ENCODE measurements at regions not wholly inside any gene's neighbourhood (a gene's known extent, or its start where the extent isn't known, plus 50 kb on each side); places are given as distances from the start of the nearest gene placed in this dataset.

GRCh38 chr2:221270806-221271205 lies 301.3 kb downstream of the EPHA4 start:
- H3K4me3 Mint-ChIP-seq = no peak overlapping the region
- H3K9me3 Mint-ChIP-seq = no peaks in the 10 kb centered on the region
- H3K4me1 Mint-ChIP-seq = peaks cover 3% of the 10 kb centered on the region
- H3K27me3 Mint-ChIP-seq = peaks cover 9% of the 10 kb centered on the region
- no peak overlapping the region for H3K27ac Mint-ChIP-seq
- ATAC-seq (replicated peaks) = no peak
- H3K36me3 Mint-ChIP-seq (ENCODE audit: low read depth) = no peaks in the 10 kb centered on the region

DNA sequence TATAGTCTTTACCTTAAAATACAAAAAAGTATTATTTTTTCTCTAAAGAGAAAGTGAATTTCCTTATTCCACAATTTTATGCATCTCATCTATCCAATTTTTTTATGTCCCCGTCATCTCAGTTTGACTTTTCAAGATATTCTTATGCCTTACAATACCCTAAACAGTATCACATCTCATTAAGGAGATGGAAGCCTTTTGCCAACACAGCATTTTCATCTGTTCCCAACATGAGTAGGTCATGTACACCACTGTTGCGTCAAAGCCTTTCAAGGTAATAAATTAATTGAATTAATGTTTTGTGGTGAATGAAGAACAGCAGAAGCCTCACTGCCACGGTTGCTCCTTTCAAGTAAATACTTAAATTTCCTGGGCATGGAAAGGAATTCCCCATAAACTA lies 299.4 kb downstream of the EPHA4 start:
- no peak for ATAC-seq (replicated peaks)
- Mint-ChIP-seq H3K4me3 (no peak overlapping the region), H3K4me1 (peaks cover 3% of the 10 kb centered on the region), H3K27me3 (peaks cover 9% of the 10 kb centered on the region), H3K27ac (no peak overlapping the region), H3K36me3 (ENCODE audit: low read depth) (no peaks in the 10 kb centered on the region), H3K9me3 (no peaks in the 10 kb centered on the region)

- Mint-ChIP-seq H3K27me3 (peaks cover 4% of the 10 kb centered on the region), H3K4me3 (no peak overlapping the region), H3K9me3 (no peaks in the 10 kb centered on the region), H3K27ac (no peak overlapping the region), H3K36me3 (ENCODE audit: low read depth) (no peaks in the 10 kb centered on the region), H3K4me1 (peaks cover 3% of the 10 kb centered on the region)
- no peak for ATAC-seq (replicated peaks)
Observed at GRCh38 chr2:221276033-221276432, 296.1 kb downstream of the EPHA4 start.

- Mint-ChIP-seq H3K27me3 (no peaks in the 10 kb centered on the region), H3K9me3 (no peaks in the 10 kb centered on the region), H3K4me1 (no peaks in the 10 kb centered on the region), H3K27ac (no peak overlapping the region), H3K36me3 (ENCODE audit: low read depth) (no peaks in the 10 kb centered on the region), H3K4me3 (no peak overlapping the region)
- no peak for ATAC-seq (replicated peaks)
Observed at GRCh38 chr2:221276601-221277000, 295.5 kb downstream of the EPHA4 start.

DNA sequence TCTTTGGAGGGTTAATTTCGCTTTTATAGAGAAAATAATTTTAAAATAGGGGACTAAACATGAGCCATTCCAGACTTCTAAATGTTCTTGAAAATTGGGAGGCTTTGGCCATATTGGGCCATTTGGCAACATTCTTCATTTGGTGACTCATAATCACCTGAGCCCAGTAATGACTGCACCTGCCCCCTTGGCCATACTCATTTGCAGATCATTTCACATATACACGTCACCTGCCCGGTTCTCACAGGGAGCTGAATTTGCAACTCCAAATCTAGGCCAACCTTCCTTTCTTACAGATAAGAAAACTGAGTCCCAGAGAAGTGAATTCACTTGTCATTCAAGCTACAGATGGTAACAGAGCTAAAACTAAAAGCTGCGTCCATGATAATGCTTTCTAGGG lies 289.7 kb downstream of the EPHA4 start:
- Mint-ChIP-seq H3K4me1 (no peaks in the 10 kb centered on the region), H3K36me3 (ENCODE audit: low read depth) (no peaks in the 10 kb centered on the region), H3K27me3 (peaks cover 10% of the 10 kb centered on the region), H3K4me3 (no peak overlapping the region), H3K9me3 (no peaks in the 10 kb centered on the region), H3K27ac (no peak overlapping the region)
- no peak for ATAC-seq (replicated peaks)

DNA sequence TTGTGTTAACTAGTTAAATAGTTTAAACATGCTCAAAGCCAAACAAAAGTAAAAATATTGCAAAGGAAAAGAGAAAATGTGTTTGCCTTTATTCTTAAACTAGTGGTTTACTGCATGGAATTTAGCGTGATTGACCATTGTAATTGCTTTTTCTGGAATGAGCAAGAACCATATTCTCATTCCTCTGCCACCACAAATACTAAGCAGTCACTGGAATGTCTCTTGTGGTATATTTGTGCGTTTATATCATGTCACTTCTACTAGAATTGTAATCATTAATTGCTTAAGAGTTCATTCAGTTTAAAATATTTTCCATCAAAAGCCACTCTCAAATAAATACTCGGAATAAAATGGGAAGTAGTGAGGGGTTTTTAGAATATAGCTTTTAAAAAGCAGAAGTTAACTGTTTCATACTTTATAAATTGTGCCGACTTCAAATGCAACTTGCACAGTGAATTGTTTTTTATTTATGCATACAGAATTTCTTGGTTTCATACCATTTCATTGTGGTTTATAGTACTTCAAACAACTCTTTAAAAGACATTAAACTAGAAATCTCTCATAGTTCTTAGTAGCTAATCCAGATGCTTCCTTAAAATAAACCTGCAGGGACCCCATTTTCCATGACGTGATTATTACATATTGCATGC lies 288.1 kb downstream of the EPHA4 start:
- Mint-ChIP-seq H3K27ac (no peak overlapping the region), H3K9me3 (no peaks in the 10 kb centered on the region), H3K4me1 (no peaks in the 10 kb centered on the region), H3K36me3 (ENCODE audit: low read depth) (no peaks in the 10 kb centered on the region), H3K4me3 (no peak overlapping the region), H3K27me3 (peaks cover 10% of the 10 kb centered on the region)
- ATAC-seq (replicated peaks) = no peak

DNA sequence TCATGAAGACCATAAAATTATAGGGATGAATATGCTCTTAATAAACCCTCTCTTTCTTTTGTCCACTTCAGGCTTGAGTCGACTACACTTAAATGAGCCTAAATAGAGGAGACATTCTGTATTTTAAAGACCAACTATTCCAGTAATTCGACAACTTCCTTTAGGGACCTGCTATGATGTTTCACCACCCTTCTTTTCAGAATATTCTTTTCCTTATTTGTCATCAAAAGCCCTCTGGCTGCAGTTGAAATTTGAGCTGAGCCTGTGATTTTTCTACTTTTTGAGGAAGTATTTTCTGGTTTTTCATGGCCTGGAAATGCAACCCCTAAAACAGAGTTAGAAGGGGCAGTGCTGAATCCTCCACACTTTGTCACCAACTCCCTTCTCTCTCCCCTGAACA lies 287.0 kb downstream of the EPHA4 start:
- Mint-ChIP-seq H3K36me3 (ENCODE audit: low read depth) (no peaks in the 10 kb centered on the region), H3K27me3 (peaks cover 10% of the 10 kb centered on the region), H3K9me3 (no peaks in the 10 kb centered on the region), H3K4me3 (no peak overlapping the region), H3K4me1 (no peaks in the 10 kb centered on the region), H3K27ac (no peak overlapping the region)
- no peak for ATAC-seq (replicated peaks)

GRCh38 chr2:221286406-221286805 lies 285.7 kb downstream of the EPHA4 start:
- Mint-ChIP-seq H3K4me1 (no peaks in the 10 kb centered on the region), H3K36me3 (ENCODE audit: low read depth) (no peaks in the 10 kb centered on the region), H3K9me3 (no peaks in the 10 kb centered on the region)

DNA sequence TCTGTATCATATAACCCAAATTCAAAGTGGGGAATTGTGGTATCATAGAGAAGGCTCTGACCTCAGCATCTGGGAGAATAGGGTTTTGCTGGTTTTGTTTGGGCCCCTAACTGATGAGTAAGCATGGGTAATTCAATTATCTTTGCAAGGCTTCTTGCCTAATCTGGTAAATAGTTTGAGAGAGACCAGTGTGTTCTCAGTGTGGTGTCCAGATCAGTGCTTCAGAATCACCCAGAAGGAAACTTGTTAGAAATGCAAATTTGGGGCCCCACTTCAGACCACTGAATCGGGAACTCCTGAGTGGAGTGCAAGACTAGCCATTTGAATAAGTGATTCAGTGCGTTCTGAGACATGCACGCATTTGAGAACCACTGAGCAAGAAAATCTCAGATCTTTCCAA lies 282.7 kb downstream of the EPHA4 start:
- Mint-ChIP-seq H3K4me1 (no peaks in the 10 kb centered on the region), H3K27ac (no peak overlapping the region), H3K9me3 (no peaks in the 10 kb centered on the region), H3K4me3 (no peak overlapping the region), H3K27me3 (peaks cover 6% of the 10 kb centered on the region), H3K36me3 (ENCODE audit: low read depth) (no peaks in the 10 kb centered on the region)
- ATAC-seq (replicated peaks) = no peak

More at GRCh38 chr2:221286406-221286805, 285.7 kb downstream of the EPHA4 start:
- peaks cover 10% of the 10 kb centered on the region for H3K27me3 Mint-ChIP-seq
- no peak for ATAC-seq (replicated peaks)
- H3K4me3 Mint-ChIP-seq = no peak overlapping the region
- no peak overlapping the region for H3K27ac Mint-ChIP-seq

DNA sequence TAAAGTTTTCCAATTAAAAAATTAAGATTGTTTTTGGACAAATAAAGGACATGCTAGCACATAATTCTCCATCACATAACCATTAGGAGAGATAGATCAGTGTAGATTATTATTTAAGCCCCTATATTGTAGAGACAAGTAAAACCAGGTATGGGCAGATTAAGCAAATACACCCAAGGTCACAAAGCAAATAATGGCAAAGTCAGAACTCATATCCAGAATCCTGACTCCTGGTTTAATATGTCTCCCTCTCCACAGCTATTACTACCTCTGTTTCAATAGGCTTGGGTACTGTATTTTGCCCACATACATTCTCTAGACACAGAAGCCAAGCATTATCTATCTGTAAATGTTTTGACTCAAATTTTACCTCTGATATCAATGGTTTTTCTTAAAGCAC lies 282.3 kb downstream of the EPHA4 start:
- H3K27me3 Mint-ChIP-seq = peaks cover 6% of the 10 kb centered on the region
- ATAC-seq (replicated peaks) = no peak
- no peaks in the 10 kb centered on the region for H3K36me3 Mint-ChIP-seq (ENCODE audit: low read depth)
- H3K4me1 Mint-ChIP-seq = no peaks in the 10 kb centered on the region
- no peak overlapping the region for H3K27ac Mint-ChIP-seq
- no peaks in the 10 kb centered on the region for H3K9me3 Mint-ChIP-seq
- H3K4me3 Mint-ChIP-seq = no peak overlapping the region

- H3K36me3 Mint-ChIP-seq (ENCODE audit: low read depth) = no peaks in the 10 kb centered on the region
- H3K9me3 Mint-ChIP-seq = no peaks in the 10 kb centered on the region
- H3K4me3 Mint-ChIP-seq = no peak overlapping the region
- H3K27ac Mint-ChIP-seq = no peak overlapping the region
- H3K27me3 Mint-ChIP-seq = peaks cover 10% of the 10 kb centered on the region
- H3K4me1 Mint-ChIP-seq = no peaks in the 10 kb centered on the region
- no peak for ATAC-seq (replicated peaks)
Observed at GRCh38 chr2:221293949-221294742, 278.0 kb downstream of the EPHA4 start.

DNA sequence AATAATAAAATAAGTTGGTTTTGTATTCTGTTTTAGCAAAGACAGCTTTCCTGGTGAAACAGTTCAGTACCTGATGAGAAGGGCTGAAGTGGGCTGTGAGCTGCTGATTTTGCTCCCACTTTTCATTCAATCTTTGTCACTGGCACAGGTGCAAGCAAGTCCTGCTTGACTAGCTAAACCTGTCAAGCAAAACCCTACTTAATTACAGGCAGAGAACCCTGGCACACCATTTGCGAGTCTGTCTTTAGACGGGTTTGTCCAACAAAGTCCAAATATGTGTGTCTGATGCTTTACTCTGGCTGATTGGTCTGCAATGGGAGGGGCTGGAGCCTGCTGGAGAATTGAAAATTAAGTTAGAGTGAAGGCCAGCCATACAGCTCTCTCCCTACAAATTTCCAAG lies 267.2 kb downstream of the EPHA4 start:
- Mint-ChIP-seq H3K9me3 (no peaks in the 10 kb centered on the region), H3K27ac (no peak overlapping the region), H3K36me3 (ENCODE audit: low read depth) (no peaks in the 10 kb centered on the region), H3K4me3 (no peak overlapping the region), H3K27me3 (no peaks in the 10 kb centered on the region), H3K4me1 (no peaks in the 10 kb centered on the region)
- ATAC-seq (replicated peaks) = no peak

GRCh38 chr2:221308507-221309066 lies 263.5 kb downstream of the EPHA4 start:
- H3K4me1 Mint-ChIP-seq = peaks cover 5% of the 10 kb centered on the region
- no peak for ATAC-seq (replicated peaks)
- no peaks in the 10 kb centered on the region for H3K36me3 Mint-ChIP-seq (ENCODE audit: low read depth)
- peaks cover 3% of the 10 kb centered on the region for H3K27me3 Mint-ChIP-seq
- H3K9me3 Mint-ChIP-seq = no peaks in the 10 kb centered on the region
- H3K4me3 Mint-ChIP-seq = no peak overlapping the region
- H3K27ac Mint-ChIP-seq = no peak overlapping the region

GRCh38 chr2:221309892-221310583 lies 262.1 kb downstream of the EPHA4 start:
- no peak overlapping the region for H3K27ac Mint-ChIP-seq

GRCh38 chr2:221310730-221311129 lies 261.4 kb downstream of the EPHA4 start:
- Mint-ChIP-seq H3K27ac (no peak overlapping the region), H3K4me1 (peaks cover 5% of the 10 kb centered on the region), H3K4me3 (no peak overlapping the region), H3K36me3 (ENCODE audit: low read depth) (no peaks in the 10 kb centered on the region), H3K27me3 (peaks cover 3% of the 10 kb centered on the region), H3K9me3 (no peaks in the 10 kb centered on the region)
- no peak for ATAC-seq (replicated peaks)

More at GRCh38 chr2:221309892-221310583, 262.1 kb downstream of the EPHA4 start:
- H3K4me3 Mint-ChIP-seq = no peak overlapping the region
- no peaks in the 10 kb centered on the region for H3K36me3 Mint-ChIP-seq (ENCODE audit: low read depth)
- H3K27me3 Mint-ChIP-seq = peaks cover 3% of the 10 kb centered on the region
- H3K4me1 Mint-ChIP-seq = peaks cover 5% of the 10 kb centered on the region
- H3K9me3 Mint-ChIP-seq = no peaks in the 10 kb centered on the region
- ATAC-seq (replicated peaks) = no peak
